C4-2B (cell line): ENCODE measurements at regions not wholly inside any gene's neighbourhood (a gene's known extent, or its start where the extent isn't known, plus 50 kb on each side); places are given as distances from the start of the nearest gene placed in this dataset.

Experiments
- H3K27ac ChIP-seq: fragments of 450-650 bp; 2 replicates; pipeline ENCODE4 v1.5.1; 2017
- ZFX ChIP-seq: fragments of 450-650 bp; IDR thresholded peaks from 2 replicates; pipeline ENCODE4 v1.6.1; 2017
- TF ChIP-seq, protein P1 (sequence below): fragments of 450-650 bp; conservative IDR thresholded peaks from 2 replicates; pipeline ENCODE4 v1.5.1; 2017; ENCODE audit warnings: mild to moderate bottlenecking

DNA sequence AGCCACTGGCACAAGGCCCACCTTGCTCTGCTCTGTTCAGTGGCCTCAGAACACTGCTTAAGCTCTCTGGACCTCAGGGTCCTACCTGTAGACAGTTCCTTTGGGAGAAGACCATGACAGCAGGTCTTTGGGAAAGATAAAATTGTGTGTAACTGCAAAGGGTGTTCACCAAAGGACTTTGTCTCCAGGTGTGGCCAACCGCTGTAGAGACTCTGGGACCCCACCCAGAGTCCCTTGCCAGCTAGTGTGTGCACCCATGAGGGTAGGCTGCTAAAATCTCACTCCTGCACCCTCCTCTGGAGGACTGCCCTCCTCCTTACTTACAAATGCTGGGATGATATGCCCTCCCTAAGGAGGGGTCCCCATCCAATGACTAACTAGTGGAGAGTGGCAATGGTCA is 211.2 kb downstream of the TSHZ3 start:
- TF ChIP-seq ZFX = no peak
- TF ChIP-seq, protein P1, sequence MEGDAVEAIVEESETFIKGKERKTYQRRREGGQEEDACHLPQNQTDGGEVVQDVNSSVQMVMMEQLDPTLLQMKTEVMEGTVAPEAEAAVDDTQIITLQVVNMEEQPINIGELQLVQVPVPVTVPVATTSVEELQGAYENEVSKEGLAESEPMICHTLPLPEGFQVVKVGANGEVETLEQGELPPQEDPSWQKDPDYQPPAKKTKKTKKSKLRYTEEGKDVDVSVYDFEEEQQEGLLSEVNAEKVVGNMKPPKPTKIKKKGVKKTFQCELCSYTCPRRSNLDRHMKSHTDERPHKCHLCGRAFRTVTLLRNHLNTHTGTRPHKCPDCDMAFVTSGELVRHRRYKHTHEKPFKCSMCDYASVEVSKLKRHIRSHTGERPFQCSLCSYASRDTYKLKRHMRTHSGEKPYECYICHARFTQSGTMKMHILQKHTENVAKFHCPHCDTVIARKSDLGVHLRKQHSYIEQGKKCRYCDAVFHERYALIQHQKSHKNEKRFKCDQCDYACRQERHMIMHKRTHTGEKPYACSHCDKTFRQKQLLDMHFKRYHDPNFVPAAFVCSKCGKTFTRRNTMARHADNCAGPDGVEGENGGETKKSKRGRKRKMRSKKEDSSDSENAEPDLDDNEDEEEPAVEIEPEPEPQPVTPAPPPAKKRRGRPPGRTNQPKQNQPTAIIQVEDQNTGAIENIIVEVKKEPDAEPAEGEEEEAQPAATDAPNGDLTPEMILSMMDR = no peak

DNA sequence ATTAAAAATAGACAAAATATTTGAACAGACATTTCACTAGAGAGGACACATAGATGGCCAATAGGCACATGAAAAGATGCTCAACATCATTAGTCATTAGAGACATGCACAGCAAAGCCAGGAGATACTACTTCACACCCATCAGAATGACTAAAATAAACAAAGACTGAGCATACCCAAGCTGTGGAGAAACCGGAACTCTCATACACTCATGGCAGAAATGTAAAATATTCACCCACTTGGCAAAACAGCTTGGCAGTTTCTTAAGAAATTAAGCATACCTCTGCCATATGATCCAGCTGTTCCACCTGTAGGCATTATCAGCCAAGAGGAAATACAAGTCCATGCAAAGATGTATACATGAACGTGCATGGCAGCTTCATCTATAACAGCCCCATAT is 213.4 kb downstream of the TSHZ3 start:
- H3K27ac ChIP-seq = no peak overlapping the region
- TF ChIP-seq, protein P1 = no peak
- TF ChIP-seq ZFX = no peak

More for the DNA sequence above, 211.2 kb downstream of the TSHZ3 start:
- H3K27ac ChIP-seq = no peak overlapping the region

GRCh38 chr19:31132753-31133110 is 216.5 kb downstream of the TSHZ3 start:
- H3K27ac ChIP-seq = no peak overlapping the region
- no peak for TF ChIP-seq ZFX
- TF ChIP-seq, protein P1 = no peak

GRCh38 chr19:31128291-31128690 is 220.9 kb downstream of the TSHZ3 start:
- TF ChIP-seq, protein P1 = no peak
- TF ChIP-seq ZFX = no peak
- H3K27ac ChIP-seq = no peak overlapping the region

GRCh38 chr19:31127134-31127967 is 221.9 kb downstream of the TSHZ3 start:
- H3K27ac ChIP-seq = no peak overlapping the region; the same call in 1 of the 2 replicates

GRCh38 chr19:31126236-31126635 is 223.0 kb downstream of the TSHZ3 start:
- TF ChIP-seq, protein P1 = no peak
- TF ChIP-seq ZFX = no peak
- H3K27ac ChIP-seq = no peak overlapping the region

More at GRCh38 chr19:31127134-31127967, 221.9 kb downstream of the TSHZ3 start:
- TF ChIP-seq ZFX = no peak
- TF ChIP-seq, protein P1 = no peak

GRCh38 chr19:31125071-31125470 is 224.2 kb downstream of the TSHZ3 start:
- TF ChIP-seq, protein P1 = no peak
- no peak for TF ChIP-seq ZFX
- H3K27ac ChIP-seq = no peak overlapping the region
